Pancreas (tissue), 10 donors: ENCODE measurements at regions not wholly inside any gene's neighbourhood (a gene's known extent, or its start where the extent isn't known, plus 50 kb on each side); places are given as distances from the start of the nearest gene placed in this dataset.

ENCODE experiments used
- ATAC-seq, 4 donors: fragments of 200-7000 bp; cut with Tn5 transposase; one replicate each; pipeline versions ENCODE4 v1.8.0 to v1.9.1; 2020; ENCODE audit warnings: mild to moderate bottlenecking in 4 of 4, moderate library complexity in 4 of 4
- DNase-seq, 6 donors: peaks; one replicate each; pipeline ENCODE4 v3.0.0-alpha.2; 2020
- FAIRE-seq: peaks from 2 replicates; lab custom pipeline; 2012; peaks lifted over from hg19 to GRCh38; lab: Jason Lieb, UNC
- H3K27ac ChIP-seq, 4 donors: fragments of 200-600 bp; sonication (generic); 1 replicate in 3 of 4; 2 replicates in 1 of 4; pipeline versions ENCODE4 v1.5.0 to v1.8.0; 2020
- H3K27me3 ChIP-seq, 4 donors: fragments of 200-600 bp; one replicate each; pipeline ENCODE4 v1.8.0; 2021
- H3K36me3 ChIP-seq, 3 donors: fragments of 200-600 bp; sonication (generic) in 1 of 3; one replicate each; pipeline versions ENCODE4 v1.5.0 to v1.8.0; 2020 to 2021
- H3K4me1 ChIP-seq, 3 donors: fragments of 200-600 bp; one replicate each; pipeline ENCODE4 v1.8.0; 2021
- H3K4me3 ChIP-seq, 4 donors: fragments of 200-600 bp; sonication (generic) in 2 of 4; one replicate each; pipeline versions ENCODE4 v1.5.0 to v1.8.0; 2020 to 2021
- H3K9me3 ChIP-seq, 4 donors: fragments of 200-600 bp; one replicate each; pipeline ENCODE4 v1.8.0; 2021
- WGBS, 2 donors: extraction: QIAGEN DNeasy Blood & Tissue Kit; methylation state at CpG; one replicate each; pipeline ENCODE4 v1.1.7; 2013; 5-methylcytosine and 5-hydroxymethylcytosine counted together
- intact Hi-C, 3 donors: fragments of 100-400 bp; cut with DNase I; formaldehyde crosslinking; loops; one replicate each; pipeline versions ENCODE4 v1.11.1 to v1.14.2; 2022
- TF ChIP-seq, protein P1 (sequence below), 4 donors: fragments of 200-600 bp; sonication (generic) in 3 of 4; IDR thresholded peaks; one replicate each; pipeline versions ENCODE4 v1.5.0 to v1.8.0; 2021; ENCODE audit warnings: antibody characterized with exemption in 4 of 4
- donor health status: healthy with polysubstance abuse.
- donor health status: DM: no; HTN: no; CAD: no; lungs with moderate emphysema.
- donor health status: DM: no; HTN: no; CAD: no.
- donor health status: control.
- donor health status: control.
- donor health status: Bipolar disorder and iron deficiency.
- donor health status: DM: yes; HTN: yes; CAD: no.
- donor health status: DM: no; HTN: no; CAD: no.
- donor health status: DM: no; HTN: no; CAD: no.
- donor health status: DM: yes; HTN: yes; CAD: no.

DNA sequence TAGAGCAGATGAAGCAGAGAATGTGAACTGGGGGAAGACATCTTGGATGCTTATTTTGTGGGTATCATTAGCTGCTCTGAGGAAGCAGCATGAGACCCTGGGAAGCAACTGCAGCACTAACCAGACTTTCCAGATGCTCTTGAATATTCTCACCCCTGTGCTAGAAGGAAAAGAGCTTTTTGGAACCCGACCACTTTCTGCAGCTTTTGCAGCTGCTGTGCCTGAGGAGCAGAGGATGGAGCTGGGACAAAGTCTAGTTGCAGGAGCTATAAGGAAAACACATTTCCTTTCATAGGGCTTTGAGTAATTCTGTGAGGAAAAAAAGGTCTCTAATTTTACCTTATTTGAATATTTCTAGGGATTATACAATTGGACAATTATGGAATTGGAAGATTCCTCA lies 369.7 kb downstream of the CD109 start:
- Histone ChIP-seq H3K9me3 (no peaks in the 10 kb centered on the region), H3K36me3 (no peaks in the 10 kb centered on the region), H3K4me1 (no peaks in the 10 kb centered on the region), H3K4me3 (no peak overlapping the region), H3K27ac (no peak overlapping the region), H3K27me3 (no peaks in the 10 kb centered on the region)
- intact Hi-C loops = no loop called here
- FAIRE-seq = no peak
- no peak for ATAC-seq
- TF ChIP-seq, protein P1, sequence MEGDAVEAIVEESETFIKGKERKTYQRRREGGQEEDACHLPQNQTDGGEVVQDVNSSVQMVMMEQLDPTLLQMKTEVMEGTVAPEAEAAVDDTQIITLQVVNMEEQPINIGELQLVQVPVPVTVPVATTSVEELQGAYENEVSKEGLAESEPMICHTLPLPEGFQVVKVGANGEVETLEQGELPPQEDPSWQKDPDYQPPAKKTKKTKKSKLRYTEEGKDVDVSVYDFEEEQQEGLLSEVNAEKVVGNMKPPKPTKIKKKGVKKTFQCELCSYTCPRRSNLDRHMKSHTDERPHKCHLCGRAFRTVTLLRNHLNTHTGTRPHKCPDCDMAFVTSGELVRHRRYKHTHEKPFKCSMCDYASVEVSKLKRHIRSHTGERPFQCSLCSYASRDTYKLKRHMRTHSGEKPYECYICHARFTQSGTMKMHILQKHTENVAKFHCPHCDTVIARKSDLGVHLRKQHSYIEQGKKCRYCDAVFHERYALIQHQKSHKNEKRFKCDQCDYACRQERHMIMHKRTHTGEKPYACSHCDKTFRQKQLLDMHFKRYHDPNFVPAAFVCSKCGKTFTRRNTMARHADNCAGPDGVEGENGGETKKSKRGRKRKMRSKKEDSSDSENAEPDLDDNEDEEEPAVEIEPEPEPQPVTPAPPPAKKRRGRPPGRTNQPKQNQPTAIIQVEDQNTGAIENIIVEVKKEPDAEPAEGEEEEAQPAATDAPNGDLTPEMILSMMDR (IDR thresholded peaks at IDR 0.05) = no peak
- 31 to 63% methylated on average over 1 of the region's 1 CpG for WGBS, 2 donors
- no peak for DNase-seq

DNA sequence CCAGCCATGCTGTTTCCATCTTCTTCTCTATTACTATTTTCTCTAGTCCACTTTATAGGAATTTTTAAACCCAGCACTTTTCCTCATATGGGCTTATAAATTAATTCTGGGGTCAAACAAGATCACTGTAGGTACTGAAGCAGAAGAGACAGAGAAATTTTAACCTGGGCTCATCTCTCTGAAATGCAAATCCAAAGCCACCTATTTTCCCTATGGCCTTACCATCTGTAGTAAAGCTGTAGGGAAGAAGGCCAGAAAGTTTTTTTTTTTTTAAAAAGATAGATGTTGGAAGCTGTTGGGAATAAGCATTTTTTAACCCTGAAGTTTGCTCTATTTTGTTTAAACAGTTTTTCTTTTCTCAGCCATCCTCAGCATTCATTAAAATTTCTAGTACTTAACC lies 367.4 kb downstream of the CD109 start:
- DNase-seq = no peak
- ATAC-seq = no peak
- TF ChIP-seq, protein P1 (IDR thresholded peaks at IDR 0.05) = no peak
- Histone ChIP-seq H3K27me3 (no peaks in the 10 kb centered on the region), H3K4me3 (no peak overlapping the region), H3K9me3 (no peaks in the 10 kb centered on the region), H3K4me1 (no peaks in the 10 kb centered on the region), H3K36me3 (no peaks in the 10 kb centered on the region), H3K27ac (no peak overlapping the region)
- intact Hi-C loops = no loop called here
- no peak for FAIRE-seq

DNA sequence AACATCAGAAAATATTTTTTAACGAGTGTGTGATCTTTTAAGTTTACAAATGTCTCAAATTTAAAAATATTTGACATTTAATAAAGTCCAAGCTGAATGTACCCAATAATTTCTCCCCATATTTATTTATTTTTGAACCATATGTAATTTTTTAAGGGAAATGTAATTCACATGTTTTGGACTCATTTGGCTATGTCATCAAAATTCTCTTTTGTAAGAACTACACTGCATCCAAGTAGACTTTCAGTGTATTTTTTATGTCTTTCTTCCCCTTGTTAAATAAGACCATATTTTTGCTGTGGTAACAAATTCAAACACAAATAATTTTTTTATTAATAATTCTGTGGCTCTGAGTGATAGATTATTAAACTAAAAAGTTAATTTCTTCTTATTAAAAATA lies 365.2 kb downstream of the CD109 start:
- ATAC-seq (no peak), DNase-seq (no peak), FAIRE-seq (peak; percentile 29)
- 33 to 68% methylated on average over 1 of the region's 1 CpG for WGBS, 2 donors
- no peaks in the 10 kb centered on the region for H3K4me1 ChIP-seq
- no peaks in the 10 kb centered on the region for H3K27me3 ChIP-seq
- no peaks in the 10 kb centered on the region for H3K36me3 ChIP-seq
- no peaks in the 10 kb centered on the region for H3K9me3 ChIP-seq
- H3K4me3 ChIP-seq = no peak overlapping the region
- TF ChIP-seq, protein P1 (IDR thresholded peaks at IDR 0.05) = no peak
- intact Hi-C loops = no loop called here
- H3K27ac ChIP-seq = no peak overlapping the region

DNA sequence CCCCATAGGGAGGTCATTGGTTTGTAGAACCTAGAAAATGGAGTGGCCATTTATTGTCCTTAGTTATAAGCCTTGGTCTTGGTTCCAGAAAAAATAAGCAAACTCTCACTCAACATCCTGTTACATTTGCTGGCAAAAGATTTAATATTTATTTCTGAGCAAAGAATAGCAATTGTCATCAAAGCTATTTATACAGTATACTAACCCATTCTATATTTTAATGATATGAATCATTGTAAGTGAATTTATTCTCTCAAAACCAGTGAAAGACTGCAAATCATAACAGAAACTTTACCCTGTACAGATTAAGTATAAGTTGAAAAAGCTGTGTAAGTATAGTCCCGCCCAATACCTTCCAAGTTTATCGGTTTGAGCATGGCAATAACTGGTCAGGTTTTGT lies 364.4 kb downstream of the CD109 start:
- ATAC-seq (no peak), FAIRE-seq (no peak)

DNA sequence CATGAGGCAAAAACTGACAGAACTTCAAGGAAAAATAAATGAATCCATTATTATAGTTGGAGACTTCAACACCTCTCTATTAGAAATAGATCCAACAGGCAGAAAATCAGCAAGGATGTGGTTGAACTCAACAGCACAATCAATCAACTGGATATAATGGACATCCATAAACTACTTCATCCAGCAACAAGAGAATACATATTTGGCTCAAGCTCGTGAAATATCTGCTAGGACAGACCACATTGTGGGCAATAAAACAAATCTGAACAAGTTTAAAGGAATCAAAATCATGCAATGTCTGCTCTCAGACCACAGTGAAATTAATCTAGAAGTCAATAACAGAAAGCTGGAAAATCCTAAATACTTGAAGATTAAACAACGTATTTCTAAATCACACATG lies 362.6 kb downstream of the CD109 start:
- TF ChIP-seq, protein P1 (IDR thresholded peaks at IDR 0.05) = no peak
- FAIRE-seq (no peak), DNase-seq (no peak), ATAC-seq (no peak)
- H3K27me3 ChIP-seq = no peaks in the 10 kb centered on the region
- intact Hi-C loops = no loop called here
- H3K27ac ChIP-seq = no peak overlapping the region
- no peak overlapping the region for H3K4me3 ChIP-seq
- no peaks in the 10 kb centered on the region for H3K9me3 ChIP-seq
- WGBS, 2 donors = 52 to 65% methylated on average over 2 of the region's 2 CpGs
- H3K4me1 ChIP-seq = no peaks in the 10 kb centered on the region
- no peaks in the 10 kb centered on the region for H3K36me3 ChIP-seq

More for the DNA sequence above, 364.4 kb downstream of the CD109 start:
- intact Hi-C loops = no loop called here
- H3K9me3 ChIP-seq = no peaks in the 10 kb centered on the region
- H3K4me3 ChIP-seq = no peak overlapping the region
- no peaks in the 10 kb centered on the region for H3K4me1 ChIP-seq
- H3K27me3 ChIP-seq = no peaks in the 10 kb centered on the region
- no peak overlapping the region for H3K27ac ChIP-seq
- TF ChIP-seq, protein P1 (IDR thresholded peaks at IDR 0.05) = no peak
- no peak for DNase-seq
- WGBS, 2 donors = 61 to 80% methylated on average over 2 of the region's 2 CpGs
- H3K36me3 ChIP-seq = no peaks in the 10 kb centered on the region
